ENCODE measurements at regions not wholly inside any gene's neighbourhood (a gene's known extent, or its start where the extent isn't known, plus 50 kb on each side); places are given as distances from the start of the nearest gene placed in this dataset.
A peak's percentile ranks its signal among the peaks of the same experiment; 100 is the strongest.

GRCh38 chr5:34535944-34536623 is 120.0 kb upstream of the RAI14 start:
- no peak for DNase-seq (ENCODE audit: low spot score)
- in situ Hi-C loops (cut with HindIII; ENCODE audit: low sequenced_read_pairs) = no loop called here

GRCh38 chr5:34536699-34537098 is 119.4 kb upstream of the RAI14 start:
- in situ Hi-C loops (cut with HindIII; ENCODE audit: low sequenced_read_pairs) = no loop called here

GRCh38 chr5:34538026-34538672 is 118.0 kb upstream of the RAI14 start:
- in situ Hi-C loops (cut with HindIII; ENCODE audit: low sequenced_read_pairs) = no loop called here
- no peak for DNase-seq (ENCODE audit: low spot score)

More at GRCh38 chr5:34536699-34537098, 119.4 kb upstream of the RAI14 start:
- DNase-seq (ENCODE audit: low spot score) = no peak

- in situ Hi-C loops (cut with HindIII; ENCODE audit: low sequenced_read_pairs) = no loop called here
Observed at GRCh38 chr5:34539183-34539582, 116.9 kb upstream of the RAI14 start.

GRCh38 chr5:34541067-34541466 is 115.1 kb upstream of the RAI14 start:
- in situ Hi-C loops (cut with HindIII; ENCODE audit: low sequenced_read_pairs) = no loop called here
- no peak for DNase-seq (ENCODE audit: low spot score)

More at GRCh38 chr5:34539183-34539582, 116.9 kb upstream of the RAI14 start:
- DNase-seq (ENCODE audit: low spot score) = no peak

- in situ Hi-C loops (cut with HindIII; ENCODE audit: low sequenced_read_pairs) = no loop called here
Observed at GRCh38 chr5:34542818-34543217, 113.3 kb upstream of the RAI14 start.

GRCh38 chr5:34543687-34544086 is 112.4 kb upstream of the RAI14 start:
- in situ Hi-C loops (cut with HindIII; ENCODE audit: low sequenced_read_pairs) = no loop called here
- no peak for DNase-seq (ENCODE audit: low spot score)

More at GRCh38 chr5:34542818-34543217, 113.3 kb upstream of the RAI14 start:
- no peak for DNase-seq (ENCODE audit: low spot score)

- DNase-seq (ENCODE audit: low spot score) = no peak
- in situ Hi-C loops (cut with HindIII; ENCODE audit: low sequenced_read_pairs) = no loop called here
Observed at GRCh38 chr5:34544403-34544802, 111.7 kb upstream of the RAI14 start.

GRCh38 chr5:34545164-34545563 is 111.0 kb upstream of the RAI14 start:
- DNase-seq (ENCODE audit: low spot score) = no peak
- in situ Hi-C loops (cut with HindIII; ENCODE audit: low sequenced_read_pairs) = no loop called here

- in situ Hi-C loops (cut with HindIII; ENCODE audit: low sequenced_read_pairs) = no loop called here
- no peak for DNase-seq (ENCODE audit: low spot score)
Observed at GRCh38 chr5:34545626-34546025, 110.5 kb upstream of the RAI14 start.

- in situ Hi-C loops (cut with HindIII; ENCODE audit: low sequenced_read_pairs) = no loop called here
Observed at GRCh38 chr5:34547300-34548085, 108.6 kb upstream of the RAI14 start.

GRCh38 chr5:34548086-34548403 is 108.1 kb upstream of the RAI14 start:
- in situ Hi-C loops (cut with HindIII; ENCODE audit: low sequenced_read_pairs) = no loop called here
- DNase-seq (ENCODE audit: low spot score) = no peak

More at GRCh38 chr5:34547300-34548085, 108.6 kb upstream of the RAI14 start:
- no peak for DNase-seq (ENCODE audit: low spot score)

- no peak for DNase-seq (ENCODE audit: low spot score)
- in situ Hi-C loops (cut with HindIII; ENCODE audit: low sequenced_read_pairs) = no loop called here
Observed at GRCh38 chr5:34550247-34550646, 105.9 kb upstream of the RAI14 start.

GRCh38 chr5:34550964-34551363 is 105.2 kb upstream of the RAI14 start:
- in situ Hi-C loops (cut with HindIII; ENCODE audit: low sequenced_read_pairs) = no loop called here
- no peak for DNase-seq (ENCODE audit: low spot score)

GRCh38 chr5:34551911-34552433 is 104.2 kb upstream of the RAI14 start:
- DNase-seq (ENCODE audit: low spot score) = peak; percentile 98
- in situ Hi-C loops (cut with HindIII; ENCODE audit: low sequenced_read_pairs) = no loop called here

- in situ Hi-C loops (cut with HindIII; ENCODE audit: low sequenced_read_pairs) = no loop called here
- DNase-seq (ENCODE audit: low spot score) = no peak
Observed at GRCh38 chr5:34552686-34553085, 103.4 kb upstream of the RAI14 start.

- DNase-seq (ENCODE audit: low spot score) = no peak
- in situ Hi-C loops (cut with HindIII; ENCODE audit: low sequenced_read_pairs) = no loop called here
Observed at GRCh38 chr5:34553581-34553980, 102.5 kb upstream of the RAI14 start.

- in situ Hi-C loops (cut with HindIII; ENCODE audit: low sequenced_read_pairs) = no loop called here
- no peak for DNase-seq (ENCODE audit: low spot score)
Observed at GRCh38 chr5:34554641-34555040, 101.5 kb upstream of the RAI14 start.

GRCh38 chr5:34555699-34556508 is 100.2 kb upstream of the RAI14 start:
- DNase-seq (ENCODE audit: low spot score) = no peak
- in situ Hi-C loops (cut with HindIII; ENCODE audit: low sequenced_read_pairs) = no loop called here

- in situ Hi-C loops (cut with HindIII; ENCODE audit: low sequenced_read_pairs) = no loop called here
Observed at GRCh38 chr5:34556509-34556782, 99.7 kb upstream of the RAI14 start.

More at GRCh38 chr5:34556509-34556782, 99.7 kb upstream of the RAI14 start:
- DNase-seq (ENCODE audit: low spot score) = no peak
